ENCODE measurements at regions not wholly inside any gene's neighbourhood (a gene's known extent, or its start where the extent isn't known, plus 50 kb on each side); places are given as distances from the start of the nearest gene placed in this dataset.

DNA sequence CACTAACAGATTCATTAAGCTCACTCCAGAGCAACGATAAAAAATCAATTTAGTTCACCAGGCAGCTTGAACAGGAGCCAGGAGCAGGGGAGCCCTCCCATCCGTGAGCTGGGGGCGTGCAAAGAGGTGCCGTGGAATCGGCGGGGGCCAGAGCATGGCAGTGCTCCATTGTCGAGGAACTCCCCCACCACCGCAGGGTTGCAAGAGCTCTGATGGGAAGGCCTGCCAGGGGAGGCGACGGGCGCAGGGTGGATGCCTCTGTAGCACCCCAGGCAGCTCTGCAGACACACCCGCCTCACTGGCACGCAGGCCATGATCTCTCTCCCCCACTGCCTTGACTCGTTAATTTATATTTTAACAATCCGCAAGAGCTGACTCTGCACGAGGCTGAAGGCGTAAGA, 433.2 kb downstream of the MIAT start:
- Histone ChIP-seq H2BK12ac (ENCODE audit: insufficient read length, low read depth, low read length) (no peak overlapping the region), H4K20me1 (ENCODE audit: control insufficient read depth, insufficient read depth, insufficient read length) (no peaks in the 10 kb centered on the region), H3K23ac (ENCODE audit: insufficient read length, low read depth, low read length) (no peak overlapping the region), H2AK5ac (ENCODE audit: insufficient read length, low read length) (no peak overlapping the region), H3K14ac (ENCODE audit: insufficient read depth, low read length) (no peak overlapping the region), H3K79me2 (ENCODE audit: insufficient read depth, low read length) (no peaks in the 10 kb centered on the region), H3K4me1 (ENCODE audit: insufficient read depth, low read length) (no peaks in the 10 kb centered on the region), H4K91ac (ENCODE audit: insufficient read length, low read depth, low read length) (no peak overlapping the region), H2BK5ac (ENCODE audit: insufficient read length, low read length) (no peak overlapping the region), H3K27me3 (ENCODE audit: insufficient read depth, low read length) (no peaks in the 10 kb centered on the region), H2BK20ac (ENCODE audit: low read depth, low read length, poor library complexity, severe bottlenecking) (no peak overlapping the region), H3K23me2 (ENCODE audit: insufficient read length, low read depth, low read length, poor library complexity, severe bottlenecking) (no peaks in the 10 kb centered on the region), H3T11ph (ENCODE audit: low read length) (no peak overlapping the region), H3K4ac (ENCODE audit: low read depth, low read length) (no peak overlapping the region), H3K79me1 (ENCODE audit: insufficient read depth, low read depth, low read length, poor library complexity, severe bottlenecking) (no peaks in the 10 kb centered on the region), H3K27ac (ENCODE audit: insufficient read length, low read depth, low read length) (no peak overlapping the region), H4K5ac (ENCODE audit: insufficient read length, low read depth, low read length) (no peak overlapping the region), H3K4me2 (ENCODE audit: insufficient read depth, insufficient read length, low read length) (no peak overlapping the region), H3K9me3 (ENCODE audit: control insufficient read depth, low read depth, low read length) (no peaks in the 10 kb centered on the region), H3K9ac (ENCODE audit: extremely low read depth, insufficient read length, low read length) (no peak overlapping the region), H3K18ac (ENCODE audit: insufficient read length, low read depth, low read length) (no peak overlapping the region), H4K8ac (replicated peaks; ENCODE audit: insufficient read length, low read depth, low read length) (no peak overlapping the region), H2AFZ (ENCODE audit: low read length) (no peak overlapping the region), H3K56ac (ENCODE audit: insufficient read length, low read depth, low read length) (no peak overlapping the region), H2BK15ac (ENCODE audit: low read depth, low read length) (no peak overlapping the region), H2BK120ac (ENCODE audit: low read depth, low read length, poor library complexity, severe bottlenecking) (no peak overlapping the region)
- TF ChIP-seq CTCF (conservative IDR thresholded peaks at IDR 0.05), result no peak
- H3K27me3 Mint-ChIP-seq (ENCODE audit: low read depth), result peaks cover 2% of the 10 kb centered on the region; the same call in 1 of the 2 replicates
- no peak overlapping the region for H3K4me3 Mint-ChIP-seq
- no peak overlapping the region for H3K27ac Mint-ChIP-seq
- H3K9me3 Mint-ChIP-seq, result no peaks in the 10 kb centered on the region
- no peak for DNase-seq
- no CpG with 5 or more reads among the region's 17 CpGs for WGBS (ENCODE audit: extremely low coverage, insufficient read length, low lambda C conversion rate)
- H3K4me1 Mint-ChIP-seq, result peaks cover 11 to 12% of the 10 kb centered on the region in 2 experiments
- H3K36me3 Mint-ChIP-seq (ENCODE audit: insufficient read depth in 1 of 3, low read depth in 3 of 3), result no peaks in the 10 kb centered on the region
